ENCODE measurements at regions not wholly inside any gene's neighbourhood (a gene's known extent, or its start where the extent isn't known, plus 50 kb on each side); places are given as distances from the start of the nearest gene placed in this dataset.
"Not testable (repeated sequence)": the region's sequence is repeated elsewhere in the genome, so short reads cannot be mapped to it uniquely, and the experiment has no call there.

DNA sequence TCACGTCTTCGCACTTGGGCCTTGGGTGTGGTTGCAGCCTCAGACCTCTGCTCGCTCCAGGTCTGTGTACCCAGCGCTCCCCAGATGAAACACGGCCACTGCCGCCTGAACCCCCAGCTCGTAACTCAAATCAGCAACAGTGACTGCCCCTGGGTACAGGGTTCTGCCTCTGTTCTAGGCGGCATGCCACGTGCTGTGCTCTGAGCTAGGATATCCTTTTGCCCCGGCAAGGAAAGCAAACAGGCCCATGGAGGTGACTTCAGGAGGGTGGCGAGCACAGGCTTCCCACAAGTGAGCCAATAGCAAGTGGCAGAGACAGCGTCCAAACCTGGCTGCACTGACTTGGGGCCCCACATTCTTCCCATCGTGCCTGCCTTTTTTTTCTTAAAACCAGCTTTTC, 96.3 kb upstream of the PZP start:
- H2AFZ ChIP-seq (ENCODE audit: low read length); H2BK120ac ChIP-seq (ENCODE audit: low read depth, low read length, poor library complexity, severe bottlenecking): not testable (repeated sequence)
- no CpG with 5 or more reads among the region's 13 CpGs for WGBS (ENCODE audit: extremely low coverage, insufficient read length, low lambda C conversion rate)

DNA sequence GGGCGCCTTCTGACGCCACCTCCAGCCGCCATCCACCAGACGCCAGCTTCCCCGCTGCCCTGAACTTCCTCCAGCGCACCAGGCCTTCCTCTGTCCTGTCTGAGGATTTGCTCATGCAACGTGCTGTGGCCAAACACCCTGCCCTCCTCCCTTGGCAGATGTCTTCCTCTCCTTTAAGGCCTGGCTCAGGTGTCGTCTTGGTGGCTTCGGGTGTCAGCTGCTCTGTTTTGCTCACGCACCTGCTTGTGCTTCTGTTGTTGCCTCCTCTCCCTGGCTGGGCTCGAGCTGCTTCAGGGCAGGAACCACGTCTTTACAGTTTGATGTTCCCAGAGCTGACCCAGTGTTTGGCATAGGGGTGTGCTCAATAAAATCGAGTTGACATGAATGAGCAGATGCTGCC, 87.7 kb upstream of the PZP start:
- DNase-seq; H4K5ac ChIP-seq (ENCODE audit: insufficient read length, low read depth, low read length); H3K79me1 ChIP-seq (ENCODE audit: insufficient read depth, low read depth, low read length, poor library complexity, severe bottlenecking); H3K9me3 ChIP-seq (ENCODE audit: control insufficient read depth, low read depth, low read length); H3K14ac ChIP-seq (ENCODE audit: insufficient read depth, low read length); H2BK20ac ChIP-seq (ENCODE audit: low read depth, low read length, poor library complexity, severe bottlenecking); H3K18ac ChIP-seq (ENCODE audit: insufficient read length, low read depth, low read length); H4K8ac ChIP-seq (replicated peaks; ENCODE audit: insufficient read length, low read depth, low read length); H3K9me3 Mint-ChIP-seq; H2BK5ac ChIP-seq (ENCODE audit: insufficient read length, low read length); H3K79me2 ChIP-seq (ENCODE audit: insufficient read depth, low read length); H3K27ac ChIP-seq (ENCODE audit: insufficient read length, low read depth, low read length); H3K4me1 Mint-ChIP-seq; H3K56ac ChIP-seq (ENCODE audit: insufficient read length, low read depth, low read length); H3K4me1 ChIP-seq (ENCODE audit: insufficient read depth, low read length); H3K4ac ChIP-seq (ENCODE audit: low read depth, low read length); H4K91ac ChIP-seq (ENCODE audit: insufficient read length, low read depth, low read length); H2AK5ac ChIP-seq (ENCODE audit: insufficient read length, low read length); H2BK120ac ChIP-seq (ENCODE audit: low read depth, low read length, poor library complexity, severe bottlenecking); H3K4me2 ChIP-seq (ENCODE audit: insufficient read depth, insufficient read length, low read length); H3K27me3 ChIP-seq (ENCODE audit: insufficient read depth, low read length); H4K20me1 ChIP-seq (ENCODE audit: control insufficient read depth, insufficient read depth, insufficient read length); H3K9ac ChIP-seq (ENCODE audit: extremely low read depth, insufficient read length, low read length); H3K27me3 Mint-ChIP-seq (ENCODE audit: low read depth); H3T11ph ChIP-seq (ENCODE audit: low read length); H2AFZ ChIP-seq (ENCODE audit: low read length); H3K23me2 ChIP-seq (ENCODE audit: insufficient read length, low read depth, low read length, poor library complexity, severe bottlenecking); H3K4me3 Mint-ChIP-seq; H2BK15ac ChIP-seq (ENCODE audit: low read depth, low read length); H3K23ac ChIP-seq (ENCODE audit: insufficient read length, low read depth, low read length); H3K27ac Mint-ChIP-seq; H2BK12ac ChIP-seq (ENCODE audit: insufficient read length, low read depth, low read length): not testable (repeated sequence)
- no CpG with 5 or more reads among the region's 13 CpGs for WGBS (ENCODE audit: extremely low coverage, insufficient read length, low lambda C conversion rate)
- H3K36me3 Mint-ChIP-seq (ENCODE audit: insufficient read depth in 1 of 3, low read depth in 3 of 3) = peaks cover 2 to 12% (median 8%) of the 10 kb centered on the region in 3 experiments; a peak in 6 of 7 replicates

More for the DNA sequence above, 96.3 kb upstream of the PZP start:
- not testable (repeated sequence) for H3K23me2 ChIP-seq (ENCODE audit: insufficient read length, low read depth, low read length, poor library complexity, severe bottlenecking); H2BK5ac ChIP-seq (ENCODE audit: insufficient read length, low read length); H3K27ac Mint-ChIP-seq; H3K4me2 ChIP-seq (ENCODE audit: insufficient read depth, insufficient read length, low read length); H3K9me3 ChIP-seq (ENCODE audit: control insufficient read depth, low read depth, low read length); H3K4me1 ChIP-seq (ENCODE audit: insufficient read depth, low read length); H4K5ac ChIP-seq (ENCODE audit: insufficient read length, low read depth, low read length); H2BK12ac ChIP-seq (ENCODE audit: insufficient read length, low read depth, low read length); H3T11ph ChIP-seq (ENCODE audit: low read length); H3K9ac ChIP-seq (ENCODE audit: extremely low read depth, insufficient read length, low read length); H3K4ac ChIP-seq (ENCODE audit: low read depth, low read length); H3K23ac ChIP-seq (ENCODE audit: insufficient read length, low read depth, low read length); H3K79me2 ChIP-seq (ENCODE audit: insufficient read depth, low read length); H2BK20ac ChIP-seq (ENCODE audit: low read depth, low read length, poor library complexity, severe bottlenecking); H3K4me3 Mint-ChIP-seq; H4K20me1 ChIP-seq (ENCODE audit: control insufficient read depth, insufficient read depth, insufficient read length); H3K4me1 Mint-ChIP-seq; H2BK15ac ChIP-seq (ENCODE audit: low read depth, low read length); H3K56ac ChIP-seq (ENCODE audit: insufficient read length, low read depth, low read length); H3K9me3 Mint-ChIP-seq; H3K18ac ChIP-seq (ENCODE audit: insufficient read length, low read depth, low read length); H4K8ac ChIP-seq (replicated peaks; ENCODE audit: insufficient read length, low read depth, low read length); H3K27ac ChIP-seq (ENCODE audit: insufficient read length, low read depth, low read length); H4K91ac ChIP-seq (ENCODE audit: insufficient read length, low read depth, low read length); H3K27me3 Mint-ChIP-seq (ENCODE audit: low read depth); H3K14ac ChIP-seq (ENCODE audit: insufficient read depth, low read length); H3K79me1 ChIP-seq (ENCODE audit: insufficient read depth, low read depth, low read length, poor library complexity, severe bottlenecking); H3K27me3 ChIP-seq (ENCODE audit: insufficient read depth, low read length); H2AK5ac ChIP-seq (ENCODE audit: insufficient read length, low read length)
- DNase-seq = peak; percentile 10
- peaks cover 0 to 28% (median 14%) of the 10 kb centered on the region in 3 experiments; a peak in 5 of 7 replicates for H3K36me3 Mint-ChIP-seq (ENCODE audit: insufficient read depth in 1 of 3, low read depth in 3 of 3)

Measured in H9 (cell line).